Lung (tissue), 11 donors: ENCODE measurements at regions not wholly inside any gene's neighbourhood (a gene's known extent, or its start where the extent isn't known, plus 50 kb on each side); places are given as distances from the start of the nearest gene placed in this dataset.

Experiments used
- ATAC-seq: fragments of 200-7000 bp; cut with Tn5 transposase; one replicate; pipeline ENCODE4 v1.9.1; 2020; ENCODE audit warnings: moderate number of reproducible peaks; ENCODE audit not compliant: insufficient read depth, low FRiP score
- DNase-seq, 3 donors: peaks; one replicate each; pipeline ENCODE4 v3.0.0-alpha.2; 2013 to 2017
- H3K27ac ChIP-seq, 2 donors: one replicate each; pipeline ENCODE4 v1.5.1; 2013; ENCODE audit warnings: mild to moderate bottlenecking in 2 of 2, moderate library complexity in 2 of 2, control low read depth in 1 of 2, inconsistent platforms in 1 of 2, low read depth in 1 of 2, low read length in 1 of 2
- H3K27me3 ChIP-seq, 3 donors: one replicate each; pipeline ENCODE4 v1.5.1; 2013; ENCODE audit warnings: low read length in 2 of 3; ENCODE audit not compliant: control insufficient read depth in 3 of 3, insufficient read depth in 3 of 3
- H3K36me3 ChIP-seq, 4 donors: one replicate each; pipeline ENCODE4 v1.5.1; 2013; ENCODE audit warnings: low read length in 4 of 4, mild to moderate bottlenecking in 1 of 4, moderate library complexity in 1 of 4; ENCODE audit not compliant: control insufficient read depth in 4 of 4, insufficient read depth in 4 of 4
- H3K4me1 ChIP-seq, 5 donors: one replicate each; pipeline ENCODE4 v1.5.1; 2013; ENCODE audit warnings: low read length in 5 of 5, mild to moderate bottlenecking in 2 of 5, moderate library complexity in 1 of 5; ENCODE audit not compliant: control insufficient read depth in 5 of 5, insufficient read depth in 5 of 5
- H3K4me3 ChIP-seq: one replicate; pipeline ENCODE4 v1.5.1; 2013; ENCODE audit warnings: mild to moderate bottlenecking, control low read depth, moderate library complexity
- H3K9ac ChIP-seq, 2 donors: one replicate each; pipeline ENCODE4 v1.5.1; 2013; ENCODE audit warnings: low read length in 2 of 2, control low read depth in 1 of 2; ENCODE audit not compliant: insufficient read depth in 1 of 2
- H3K9me3 ChIP-seq, 4 donors: one replicate each; pipeline ENCODE4 v1.5.1; 2013; ENCODE audit warnings: low read length in 3 of 4, mild to moderate bottlenecking in 1 of 4, moderate library complexity in 1 of 4; ENCODE audit not compliant: control insufficient read depth in 4 of 4, insufficient read depth in 3 of 4
- CTCF ChIP-seq: IDR thresholded peaks from 2 replicates; pipeline ENCODE4 v1.5.1; 2012; ENCODE audit warnings: mild to moderate bottlenecking; ENCODE audit errors: control extremely low read depth, extremely low read depth
- WGBS, 2 donors: extraction: QIAGEN DNeasy Blood & Tissue Kit; methylation state at CpG; one replicate each; pipeline ENCODE4 v1.1.7; 2013; 5-methylcytosine and 5-hydroxymethylcytosine counted together
- donor health status: control.
- donor health status: control.
- donor health status: Bipolar disorder and iron deficiency.
- donor health status: healthy.
- donor health status: DM: yes; HTN: yes; CAD: no.

DNA sequence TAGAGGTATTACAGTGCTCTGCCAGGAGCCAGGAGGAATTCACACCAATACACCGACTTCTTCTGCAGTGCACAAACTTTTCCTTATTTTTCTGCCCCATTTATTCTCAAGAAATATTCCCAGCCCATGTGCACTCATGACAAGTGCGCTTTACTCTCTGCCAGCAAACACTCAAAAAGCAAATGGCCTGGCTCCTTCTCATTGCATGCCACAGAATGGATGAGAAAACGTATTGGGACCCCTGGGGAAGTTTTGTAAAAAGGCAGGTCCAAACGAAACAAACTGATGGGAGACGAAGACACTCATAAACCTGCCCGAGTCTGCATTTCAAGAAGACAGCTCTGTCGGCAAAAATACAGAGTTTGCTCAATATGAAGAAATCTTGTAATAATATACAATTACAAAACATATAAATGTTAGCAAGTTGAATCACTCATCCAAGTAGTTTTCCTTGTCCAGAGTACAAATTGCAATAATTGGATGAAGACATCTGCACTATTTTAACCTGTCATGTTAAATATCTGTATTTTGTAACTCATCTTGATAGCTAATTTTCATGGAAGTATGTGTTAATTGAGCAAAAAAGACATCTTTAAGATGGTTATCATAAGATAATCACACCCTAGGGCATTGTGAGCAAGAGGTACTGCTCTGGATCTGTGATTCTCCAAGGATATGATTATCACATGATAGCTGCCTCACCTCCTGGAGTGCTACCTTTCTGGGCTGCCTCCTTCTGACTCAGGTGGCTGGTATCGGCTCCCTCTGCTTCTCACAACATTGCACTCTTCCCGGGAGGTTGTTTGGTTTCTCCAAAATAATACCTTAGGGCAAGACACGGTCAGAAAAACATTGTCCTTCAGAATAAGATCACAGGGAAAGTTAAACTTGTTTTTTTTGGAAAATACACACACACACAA, 260.8 kb upstream of the G2E3 start:
- H3K9ac ChIP-seq: no peak overlapping the region
- no peaks in the 10 kb centered on the region for H3K36me3 ChIP-seq
- no peak for TF ChIP-seq CTCF
- no peaks in the 10 kb centered on the region for H3K27me3 ChIP-seq
- H3K4me3 ChIP-seq: no peak overlapping the region
- 61 to 83% methylated on average over 10 of the region's 10 CpGs for WGBS, 2 donors
- ATAC-seq: no peak
- peaks cover 0 to 16% (median 0%) of the 10 kb centered on the region in 5 donors for H3K4me1 ChIP-seq
- DNase-seq: peak in 1 of 3 donors; percentile 28
- H3K9me3 ChIP-seq: no peaks in the 10 kb centered on the region
- H3K27ac ChIP-seq: no peak overlapping the region

GRCh38 chr14:30299915-30300314, 259.0 kb upstream of the G2E3 start:
- WGBS, 2 donors: 45 to 70% methylated on average over 8 of the region's 8 CpGs
- DNase-seq (no peak), ATAC-seq (no peak)
- Histone ChIP-seq H3K27me3 (no peaks in the 10 kb centered on the region), H3K36me3 (no peaks in the 10 kb centered on the region), H3K27ac (no peak overlapping the region), H3K4me3 (no peak overlapping the region), H3K9me3 (no peaks in the 10 kb centered on the region), H3K9ac (no peak overlapping the region), H3K4me1 (peaks cover 0 to 16% (median 0%) of the 10 kb centered on the region in 5 donors)
- no peak for TF ChIP-seq CTCF

DNA sequence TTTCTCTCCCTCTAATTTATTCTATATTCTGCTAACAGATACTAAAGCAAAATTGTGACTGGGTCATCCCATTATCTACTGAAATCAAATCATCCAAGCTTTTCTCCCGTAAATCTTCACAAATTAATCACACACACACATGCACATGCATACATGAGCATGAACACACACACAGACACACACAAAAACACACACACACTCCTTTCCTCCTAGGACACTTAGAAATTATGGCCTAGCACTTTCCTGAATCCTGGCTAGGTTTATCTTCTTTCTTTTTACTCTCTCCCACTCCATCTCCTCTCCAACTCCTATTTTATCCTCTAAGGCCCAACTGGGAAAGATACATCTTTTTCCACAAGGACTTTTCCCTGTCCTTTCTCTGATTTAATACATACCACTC, 255.6 kb upstream of the G2E3 start:
- no peaks in the 10 kb centered on the region for H3K36me3 ChIP-seq
- H3K4me1 ChIP-seq: peaks cover 0 to 11% (median 0%) of the 10 kb centered on the region in 5 donors
- no peak for ATAC-seq
- H3K9ac ChIP-seq: no peak overlapping the region
- H3K27me3 ChIP-seq: no peaks in the 10 kb centered on the region
- no peak overlapping the region for H3K27ac ChIP-seq
- H3K4me3 ChIP-seq: no peak overlapping the region
- DNase-seq: no peak
- H3K9me3 ChIP-seq: no peaks in the 10 kb centered on the region
- TF ChIP-seq CTCF: no peak
- WGBS, 2 donors: 67 to 72% methylated on average over 1 of the region's 1 CpG
